OCI-LY1 (cell line): ENCODE measurements at regions not wholly inside any gene's neighbourhood (a gene's known extent, or its start where the extent isn't known, plus 50 kb on each side); places are given as distances from the start of the nearest gene placed in this dataset.

Source experiments
- H2AFZ ChIP-seq: fragments of 200-600 bp; sonication (generic), shearing (Covaris generic); 2 replicates; pipeline ENCODE4 v1.6.0; 2014; ENCODE audit warnings: antibody characterized with exemption, mild to moderate bottlenecking, low read length
- H3F3A ChIP-seq: fragments of 200-600 bp; sonication (generic), shearing (Covaris generic); 2 replicates; pipeline ENCODE4 v1.6.0; 2014; ENCODE audit warnings: mild to moderate bottlenecking, antibody characterized with exemption, low read length, moderate library complexity; ENCODE audit not compliant: insufficient read depth
- H3K27ac ChIP-seq: fragments of 200-600 bp; sonication (generic); 2 replicates; pipeline ENCODE4 v1.5.1; 2014; ENCODE audit warnings: low read length, mixed run types, mild to moderate bottlenecking, low read depth; ENCODE audit not compliant: poor library complexity, severe bottlenecking
- H3K27me3 ChIP-seq: fragments of 200-600 bp; sonication (generic); 2 replicates; pipeline ENCODE4 v1.6.0; 2014; ENCODE audit warnings: antibody characterized with exemption, mild to moderate bottlenecking, low read length, moderate library complexity; ENCODE audit not compliant: insufficient read depth
- H3K36me3 ChIP-seq: fragments of 200-600 bp; sonication (generic); 2 replicates; pipeline ENCODE4 v1.6.1; 2014; ENCODE audit warnings: mild to moderate bottlenecking, antibody characterized with exemption, low read length, moderate library complexity, mixed read lengths; ENCODE audit not compliant: insufficient read depth
- H3K4me1 ChIP-seq: fragments of 200-600 bp; sonication (generic); 2 replicates; pipeline ENCODE4 v1.5.1; 2014; ENCODE audit warnings: mild to moderate bottlenecking, low read length, moderate library complexity; ENCODE audit not compliant: insufficient read depth, severe bottlenecking
- H3K4me2 ChIP-seq: fragments of 200-600 bp; sonication (generic), shearing (Covaris generic); 2 replicates; pipeline ENCODE4 v1.6.1; 2014; ENCODE audit warnings: low read length
- H3K4me3 ChIP-seq: fragments of 200-600 bp; sonication (generic); 2 replicates; pipeline ENCODE4 v1.5.1; 2014; ENCODE audit warnings: low read length, low read depth, mild to moderate bottlenecking, mixed read lengths; ENCODE audit not compliant: poor library complexity, severe bottlenecking
- H3K79me2 ChIP-seq: fragments of 200-600 bp; shearing (Covaris generic); 2 replicates; pipeline ENCODE4 v1.6.1; 2016; ENCODE audit warnings: mixed run types, low read length, mixed read lengths; ENCODE audit not compliant: insufficient read depth
- H3K9ac ChIP-seq: fragments of 200-600 bp; sonication (generic), shearing (Covaris generic); 2 replicates; pipeline ENCODE4 v1.6.1; 2014; ENCODE audit warnings: mild to moderate bottlenecking, low read length, mixed read lengths
- H3K9me2 ChIP-seq: fragments of 200-600 bp; sonication (generic), shearing (Covaris generic); 2 replicates; pipeline ENCODE4 v1.6.1; 2014; ENCODE audit warnings: low read depth, mild to moderate bottlenecking, low read length, mixed read lengths
- H3K9me3 ChIP-seq: fragments of 200-600 bp; shearing (Covaris generic); 2 replicates; pipeline ENCODE4 v1.6.1; 2014; ENCODE audit warnings: low read length, mixed read lengths
- H4K20me1 ChIP-seq: fragments of 200-600 bp; sonication (generic), shearing (Covaris generic); 2 replicates; pipeline ENCODE4 v1.6.0; 2016; ENCODE audit warnings: mild to moderate bottlenecking, low read length; ENCODE audit not compliant: insufficient read depth
- CTCF ChIP-seq: fragments of 200-600 bp; sonication (generic), shearing (Covaris generic); IDR thresholded peaks from 2 replicates; pipeline ENCODE4 v1.5.1; 2017; ENCODE audit warnings: mild to moderate bottlenecking, antibody characterized with exemption, low read length, moderate library complexity, mixed read lengths
- EZH2 ChIP-seq: fragments of 200-600 bp; sonication (generic), shearing (Covaris generic); IDR thresholded peaks from 2 replicates; pipeline ENCODE4 v1.8.0; 2017; ENCODE audit warnings: borderline replicate concordance, mixed run types, mild to moderate bottlenecking, antibody characterized with exemption, low read length, moderate library complexity, mixed read lengths

GRCh38 chr7:88431882-88432281 lies 125.2 kb upstream of the STEAP4 start:
- Histone ChIP-seq H3F3A (no peaks in the 10 kb centered on the region), H4K20me1 (no peaks in the 10 kb centered on the region), H3K9me2 (no peaks in the 10 kb centered on the region), H3K27ac (no peak overlapping the region), H2AFZ (no peak overlapping the region), H3K4me1 (no peaks in the 10 kb centered on the region), H3K9me3 (no peaks in the 10 kb centered on the region), H3K9ac (no peak overlapping the region), H3K4me2 (no peak overlapping the region), H3K4me3 (no peak overlapping the region), H3K27me3 (no peaks in the 10 kb centered on the region), H3K79me2 (no peaks in the 10 kb centered on the region), H3K36me3 (no peaks in the 10 kb centered on the region)
- TF ChIP-seq CTCF = no peak
- TF ChIP-seq EZH2 = no peak

- no peaks in the 10 kb centered on the region for H3F3A ChIP-seq
- H2AFZ ChIP-seq = no peak overlapping the region
- no peak overlapping the region for H3K4me3 ChIP-seq
- H3K4me2 ChIP-seq = no peak overlapping the region
- H3K4me1 ChIP-seq = no peaks in the 10 kb centered on the region
- H3K36me3 ChIP-seq = no peaks in the 10 kb centered on the region
- no peaks in the 10 kb centered on the region for H3K9me2 ChIP-seq
- no peaks in the 10 kb centered on the region for H3K9me3 ChIP-seq
- H3K27ac ChIP-seq = no peak overlapping the region
- no peaks in the 10 kb centered on the region for H3K79me2 ChIP-seq
- no peaks in the 10 kb centered on the region for H4K20me1 ChIP-seq
- H3K9ac ChIP-seq = no peak overlapping the region
- no peaks in the 10 kb centered on the region for H3K27me3 ChIP-seq
- TF ChIP-seq CTCF = no peak
- TF ChIP-seq EZH2 = no peak
These were observed 122.7 kb upstream of the STEAP4 start for GRCh38 chr7:88429382-88429781.

- Histone ChIP-seq H3K4me3 (no peak overlapping the region), H3K27ac (no peak overlapping the region), H3K4me2 (no peak overlapping the region), H3K9ac (no peak overlapping the region), H3K27me3 (no peaks in the 10 kb centered on the region), H4K20me1 (no peaks in the 10 kb centered on the region), H3K4me1 (no peaks in the 10 kb centered on the region), H3K9me3 (no peaks in the 10 kb centered on the region), H3F3A (no peaks in the 10 kb centered on the region), H3K79me2 (no peaks in the 10 kb centered on the region), H3K9me2 (no peaks in the 10 kb centered on the region), H3K36me3 (no peaks in the 10 kb centered on the region), H2AFZ (no peak overlapping the region)
- TF ChIP-seq EZH2 (no peak), CTCF (no peak)
These were observed 95.8 kb upstream of the STEAP4 start for GRCh38 chr7:88402529-88402928.
